GM19035 (cell line): ENCODE measurements at regions not wholly inside any gene's neighbourhood (a gene's known extent, or its start where the extent isn't known, plus 50 kb on each side); places are given as distances from the start of the nearest gene placed in this dataset.
A peak's percentile ranks its signal among the peaks of the same experiment; 100 is the strongest.

ENCODE experiments used
- ATAC-seq: cut with Tn5 transposase; IDR thresholded peaks from one replicate; pipeline ENCODE4 v1.9.1; 2021; ENCODE audit not compliant: unreplicated experiment

GRCh38 chr18:34159691-34160185 is 65.0 kb downstream of the NOL4 start:
- no peak for ATAC-seq

GRCh38 chr18:34158881-34159690 is 65.6 kb downstream of the NOL4 start:
- ATAC-seq = no peak

- no peak for ATAC-seq
Observed at GRCh38 chr18:34153711-34154110, 71.0 kb downstream of the NOL4 start.

- ATAC-seq = no peak
Observed at GRCh38 chr18:34131006-34131405, 93.7 kb downstream of the NOL4 start.

- ATAC-seq = no peak
Observed at GRCh38 chr18:34128436-34128835, 96.3 kb downstream of the NOL4 start.

- no peak for ATAC-seq
Observed at GRCh38 chr18:34126121-34126520, 98.6 kb downstream of the NOL4 start.

GRCh38 chr18:34122724-34123334 is 101.9 kb downstream of the NOL4 start:
- peak; percentile 91 for ATAC-seq

- ATAC-seq = no peak
Observed at GRCh38 chr18:34121200-34121721, 103.5 kb downstream of the NOL4 start.

GRCh38 chr18:34120294-34120693 is 104.4 kb downstream of the NOL4 start:
- no peak for ATAC-seq

GRCh38 chr18:34117319-34117718 is 107.4 kb downstream of the NOL4 start:
- no peak for ATAC-seq

- ATAC-seq = no peak
Observed at GRCh38 chr18:34115409-34116081, 109.2 kb downstream of the NOL4 start.

GRCh38 chr18:34114996-34115395 is 109.7 kb downstream of the NOL4 start:
- no peak for ATAC-seq

GRCh38 chr18:34108206-34108605 is 116.5 kb downstream of the NOL4 start:
- ATAC-seq = no peak

- no peak for ATAC-seq
Observed at GRCh38 chr18:34098109-34098508, 126.6 kb downstream of the NOL4 start.

GRCh38 chr18:34097312-34097711 is 127.4 kb downstream of the NOL4 start:
- ATAC-seq = no peak

- ATAC-seq = no peak
Observed at GRCh38 chr18:34094148-34094547, 130.6 kb downstream of the NOL4 start.

GRCh38 chr18:34092796-34093195 is 131.9 kb downstream of the NOL4 start:
- no peak for ATAC-seq

GRCh38 chr18:34086370-34086769 is 138.3 kb downstream of the NOL4 start:
- ATAC-seq = no peak

- no peak for ATAC-seq
Observed at GRCh38 chr18:34085140-34085739, 139.5 kb downstream of the NOL4 start.

GRCh38 chr18:34084635-34085034 is 140.1 kb downstream of the NOL4 start:
- no peak for ATAC-seq

- no peak for ATAC-seq
Observed at GRCh38 chr18:34083910-34084535, 140.7 kb downstream of the NOL4 start.
